Loucy (cell line): ENCODE measurements at regions not wholly inside any gene's neighbourhood (a gene's known extent, or its start where the extent isn't known, plus 50 kb on each side); places are given as distances from the start of the nearest gene placed in this dataset.

Experiments
- H2AFZ ChIP-seq: fragments of 200-600 bp; sonication (generic); 2 replicates; pipeline ENCODE4 v1.6.0; 2016; ENCODE audit warnings: antibody characterized with exemption, mild to moderate bottlenecking, low read length, moderate library complexity
- H3F3A ChIP-seq: fragments of 200-600 bp; 2 replicates; pipeline ENCODE4 v1.6.0; 2016; ENCODE audit warnings: antibody characterized with exemption, low read depth, mild to moderate bottlenecking
- H3K27me3 ChIP-seq: fragments of 200-600 bp; sonication (generic); 2 replicates; pipeline ENCODE4 v1.6.1; 2014; ENCODE audit warnings: low read length, mild to moderate bottlenecking; ENCODE audit not compliant: insufficient read depth, poor library complexity, severe bottlenecking
- H3K36me3 ChIP-seq: fragments of 200-600 bp; sonication (generic); 2 replicates; pipeline ENCODE4 v1.6.1; 2016; ENCODE audit warnings: low read length; ENCODE audit not compliant: insufficient read depth
- H3K4me1 ChIP-seq: fragments of 200-600 bp; sonication (generic); 2 replicates; pipeline ENCODE4 v1.5.1; 2014; ENCODE audit warnings: low read length, mild to moderate bottlenecking; ENCODE audit not compliant: insufficient read depth, poor library complexity, severe bottlenecking
- H3K4me2 ChIP-seq: fragments of 200-600 bp; sonication (generic); 2 replicates; pipeline ENCODE4 v1.6.0; 2014; ENCODE audit warnings: antibody characterized with exemption, low read length, low read depth, mild to moderate bottlenecking; ENCODE audit not compliant: poor library complexity, severe bottlenecking
- H3K4me3 ChIP-seq: fragments of 200-600 bp; sonication (generic); 2 replicates; pipeline ENCODE4 v1.5.1; 2014; ENCODE audit warnings: low read length, mild to moderate bottlenecking, mixed read lengths; ENCODE audit not compliant: poor library complexity, severe bottlenecking
- H3K79me2 ChIP-seq: fragments of 200-600 bp; sonication (generic); 2 replicates; pipeline ENCODE4 v1.6.1; 2014; ENCODE audit warnings: low read length; ENCODE audit not compliant: insufficient read depth
- H3K9ac ChIP-seq: fragments of 200-600 bp; sonication (generic); 2 replicates; pipeline ENCODE4 v1.6.0; 2014; ENCODE audit warnings: mild to moderate bottlenecking, low read depth, low read length, moderate library complexity; ENCODE audit not compliant: poor library complexity, severe bottlenecking
- H3K9me2 ChIP-seq: fragments of 200-600 bp; sonication (generic); replicated peaks from 2 replicates; pipeline ENCODE4 v1.6.1; 2016; ENCODE audit warnings: low read depth, low read length, mixed read lengths
- H3K9me3 ChIP-seq: fragments of 200-600 bp; sonication (generic); 2 replicates; pipeline ENCODE4 v1.6.1; 2014; ENCODE audit warnings: mild to moderate bottlenecking, antibody characterized with exemption, low read length, low read depth; ENCODE audit not compliant: insufficient read depth
- H4K20me1 ChIP-seq: fragments of 200-600 bp; sonication (generic); 2 replicates; pipeline ENCODE4 v1.6.0; 2014; ENCODE audit warnings: antibody characterized with exemption, low read length, mild to moderate bottlenecking; ENCODE audit not compliant: insufficient read depth, poor library complexity, severe bottlenecking
- EZH2phosphoT487 ChIP-seq: fragments of 200-600 bp; IDR thresholded peaks from 2 replicates; pipeline ENCODE4 v1.6.1; 2018; ENCODE audit warnings: antibody characterized with exemption, mild to moderate bottlenecking, moderate library complexity, borderline replicate concordance
- TF ChIP-seq, protein P1 (sequence below): fragments of 200-600 bp; sonication (generic); conservative IDR thresholded peaks from 2 replicates; pipeline ENCODE4 v1.5.1; 2014; ENCODE audit warnings: mild to moderate bottlenecking, antibody characterized with exemption, low read length

DNA sequence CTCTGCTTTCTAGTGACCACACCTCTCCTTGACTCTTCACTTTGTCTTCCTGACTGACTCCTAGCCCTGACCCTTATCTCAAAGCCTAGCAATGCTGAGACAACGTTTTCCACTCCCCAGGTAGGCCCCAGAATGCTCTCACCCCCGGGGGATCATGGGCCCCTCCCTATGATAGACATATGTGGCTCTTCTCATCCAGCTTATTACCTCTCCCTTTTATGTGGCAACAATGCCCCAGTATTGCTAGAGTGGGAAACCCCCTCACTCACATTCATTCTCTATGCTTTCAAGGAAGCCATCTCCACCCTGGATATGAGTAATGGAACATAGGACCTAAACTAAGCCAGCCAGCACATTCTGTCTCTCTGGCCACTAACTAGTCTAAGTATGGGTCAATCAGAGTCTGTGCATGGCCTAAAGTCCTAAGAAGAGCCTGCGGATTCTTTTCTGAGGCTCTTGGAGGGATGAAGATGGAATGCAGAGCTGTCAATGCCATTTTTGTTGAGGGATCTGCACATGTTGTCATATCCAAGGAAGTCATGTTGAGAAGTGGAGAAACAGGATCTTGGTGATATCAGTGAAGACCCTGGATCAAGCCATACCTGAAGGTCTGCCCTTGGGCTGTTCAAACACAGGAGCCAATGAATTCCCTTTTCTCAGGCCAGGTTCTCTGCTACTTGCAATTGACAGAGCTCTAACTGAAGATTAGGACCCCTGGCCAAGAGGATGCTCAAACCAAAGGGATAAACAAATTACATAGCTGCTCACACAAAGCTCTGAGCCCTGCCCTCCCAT is 79.8 kb upstream of the GRK3 start:
- H3K9ac ChIP-seq: no peak overlapping the region
- H4K20me1 ChIP-seq: no peaks in the 10 kb centered on the region
- H3K9me2 ChIP-seq: no peaks in the 10 kb centered on the region
- H3K79me2 ChIP-seq: no peaks in the 10 kb centered on the region
- H2AFZ ChIP-seq: no peak overlapping the region
- H3K27me3 ChIP-seq: no peaks in the 10 kb centered on the region
- H3K36me3 ChIP-seq: peaks cover 4% of the 10 kb centered on the region; the same call in 1 of the 2 replicates
- TF ChIP-seq, protein P1, sequence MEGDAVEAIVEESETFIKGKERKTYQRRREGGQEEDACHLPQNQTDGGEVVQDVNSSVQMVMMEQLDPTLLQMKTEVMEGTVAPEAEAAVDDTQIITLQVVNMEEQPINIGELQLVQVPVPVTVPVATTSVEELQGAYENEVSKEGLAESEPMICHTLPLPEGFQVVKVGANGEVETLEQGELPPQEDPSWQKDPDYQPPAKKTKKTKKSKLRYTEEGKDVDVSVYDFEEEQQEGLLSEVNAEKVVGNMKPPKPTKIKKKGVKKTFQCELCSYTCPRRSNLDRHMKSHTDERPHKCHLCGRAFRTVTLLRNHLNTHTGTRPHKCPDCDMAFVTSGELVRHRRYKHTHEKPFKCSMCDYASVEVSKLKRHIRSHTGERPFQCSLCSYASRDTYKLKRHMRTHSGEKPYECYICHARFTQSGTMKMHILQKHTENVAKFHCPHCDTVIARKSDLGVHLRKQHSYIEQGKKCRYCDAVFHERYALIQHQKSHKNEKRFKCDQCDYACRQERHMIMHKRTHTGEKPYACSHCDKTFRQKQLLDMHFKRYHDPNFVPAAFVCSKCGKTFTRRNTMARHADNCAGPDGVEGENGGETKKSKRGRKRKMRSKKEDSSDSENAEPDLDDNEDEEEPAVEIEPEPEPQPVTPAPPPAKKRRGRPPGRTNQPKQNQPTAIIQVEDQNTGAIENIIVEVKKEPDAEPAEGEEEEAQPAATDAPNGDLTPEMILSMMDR: no peak
- no peak for TF ChIP-seq EZH2phosphoT487
- H3K4me3 ChIP-seq: no peak overlapping the region
- H3F3A ChIP-seq: no peaks in the 10 kb centered on the region
- H3K4me2 ChIP-seq: no peak overlapping the region
- no peaks in the 10 kb centered on the region for H3K9me3 ChIP-seq
- H3K4me1 ChIP-seq: peaks cover 13% of the 10 kb centered on the region

DNA sequence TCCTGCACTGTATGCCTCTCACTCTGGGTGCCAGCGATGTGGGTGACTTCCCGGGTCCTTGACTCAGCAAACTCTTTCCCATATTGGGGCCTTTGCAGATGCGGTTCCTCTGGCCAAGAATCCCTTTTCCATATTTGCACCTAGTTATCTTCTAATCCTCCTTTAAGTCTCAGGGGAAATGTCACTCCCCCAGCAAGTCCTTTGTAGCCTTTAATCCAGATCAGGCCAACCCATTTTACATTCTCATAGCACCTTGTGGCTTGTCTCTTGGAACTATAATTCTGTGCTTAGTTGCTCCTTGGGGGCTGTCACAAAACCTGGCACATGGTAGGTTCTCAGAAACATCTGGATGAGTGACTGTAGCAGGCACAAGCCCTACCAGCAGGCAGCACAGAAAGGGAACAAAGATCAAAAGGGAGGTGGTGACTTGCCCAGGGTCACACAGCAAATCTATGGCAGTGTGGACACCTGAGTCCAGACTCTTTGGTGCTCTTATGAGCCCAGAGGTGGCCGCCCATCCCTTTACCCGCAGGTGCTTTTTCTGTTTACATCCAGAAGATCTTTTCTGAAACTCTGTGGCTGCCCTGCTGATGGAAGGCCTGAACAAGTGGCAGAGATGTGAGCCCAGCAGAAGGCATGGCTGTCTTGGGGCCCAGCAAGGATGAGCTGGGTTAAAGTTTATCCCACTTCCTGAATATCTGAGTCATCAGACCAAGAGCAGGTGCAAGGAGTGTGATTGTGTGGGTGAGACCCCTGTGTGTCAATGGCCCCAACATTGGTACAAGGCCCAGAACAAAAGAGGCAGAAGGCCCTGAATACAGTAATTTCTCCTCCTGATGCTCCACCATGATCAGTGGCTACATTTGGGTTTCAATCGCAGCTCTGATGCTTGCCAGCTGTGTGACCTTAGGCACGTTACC is 78.6 kb upstream of the GRK3 start:
- Histone ChIP-seq H3K4me1 (peaks cover 13% of the 10 kb centered on the region), H3F3A (no peaks in the 10 kb centered on the region), H3K9me3 (no peaks in the 10 kb centered on the region), H3K4me2 (no peak overlapping the region), H3K36me3 (peaks cover 7% of the 10 kb centered on the region; the same call in 1 of the 2 replicates), H3K4me3 (no peak overlapping the region), H3K79me2 (no peaks in the 10 kb centered on the region), H4K20me1 (no peaks in the 10 kb centered on the region), H3K9me2 (no peaks in the 10 kb centered on the region), H3K9ac (no peak overlapping the region), H2AFZ (no peak overlapping the region), H3K27me3 (no peaks in the 10 kb centered on the region)
- no peak for TF ChIP-seq EZH2phosphoT487
- TF ChIP-seq, protein P1: no peak

DNA sequence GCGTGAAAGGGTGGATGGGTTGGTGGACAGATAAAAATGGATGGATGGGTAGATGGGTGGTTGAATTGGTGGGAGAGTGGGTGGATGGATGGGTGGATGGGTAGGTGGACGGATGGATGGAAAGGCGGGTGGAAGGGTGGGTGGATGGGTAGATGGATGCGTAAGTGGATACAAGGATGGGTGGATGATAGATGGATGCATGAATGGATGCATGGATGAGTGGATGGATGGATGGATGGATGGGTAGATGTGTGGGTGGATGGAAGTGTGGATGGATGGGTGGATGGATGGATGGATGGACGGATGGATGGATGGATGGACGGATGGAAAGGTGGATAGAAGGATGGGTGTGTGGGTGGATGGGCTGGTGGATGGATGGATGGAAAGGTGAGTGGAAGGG is 77.0 kb upstream of the GRK3 start:
- Histone ChIP-seq H3K79me2 (no peaks in the 10 kb centered on the region), H3K4me3 (no peak overlapping the region), H3K36me3 (peaks cover 7% of the 10 kb centered on the region; the same call in 1 of the 2 replicates), H3K4me1 (peaks cover 13% of the 10 kb centered on the region), H3K9ac (no peak overlapping the region), H3K4me2 (no peak overlapping the region), H2AFZ (no peak overlapping the region), H3K9me3 (no peaks in the 10 kb centered on the region), H3K27me3 (no peaks in the 10 kb centered on the region), H3K9me2 (no peaks in the 10 kb centered on the region), H4K20me1 (no peaks in the 10 kb centered on the region), H3F3A (no peaks in the 10 kb centered on the region)
- TF ChIP-seq EZH2phosphoT487: no peak
- TF ChIP-seq, protein P1: no peak
